ENCODE measurements at regions not wholly inside any gene's neighbourhood (a gene's known extent, or its start where the extent isn't known, plus 50 kb on each side); places are given as distances from the start of the nearest gene placed in this dataset.

DNA sequence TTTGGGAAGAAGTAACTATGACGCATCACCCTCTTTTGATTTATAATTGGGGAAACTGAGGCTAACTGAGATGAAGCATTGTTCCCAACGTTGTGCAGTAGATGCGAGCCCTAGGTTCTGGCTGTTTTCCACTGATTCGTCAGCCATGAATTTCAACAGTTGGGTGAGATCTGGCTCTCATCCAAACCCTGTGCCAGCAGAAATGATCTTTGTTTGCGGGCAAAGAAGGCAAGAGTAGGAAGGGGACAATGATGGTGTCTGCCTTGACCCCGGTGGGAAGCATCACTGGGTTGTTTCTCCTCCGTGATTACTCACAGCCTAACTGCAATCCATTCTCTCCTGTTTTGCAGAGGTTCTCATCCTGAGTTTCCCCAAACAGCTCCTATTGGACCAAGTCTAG, 142.3 kb downstream of the MIS18A start:
- H3K27ac ChIP-seq, result no peak overlapping the region
- no peak overlapping the region for H3K9ac ChIP-seq (ENCODE audit: insufficient read length)
- no peaks in the 10 kb centered on the region for H3K9me3 ChIP-seq (ENCODE audit: low read depth, low read length)
- DNase-seq (ENCODE audit: low read depth, low spot score), result no peak
- TF ChIP-seq FOXP2 (optimal IDR thresholded peaks at IDR 0.05; ENCODE audit: control extremely low read depth, extremely low read length, insufficient read depth) (no peak), EZH2 (IDR thresholded peaks at IDR 0.05) (no peak), POLR2AphosphoS5 (IDR thresholded peaks at IDR 0.05; ENCODE audit: borderline replicate concordance, low read depth, low read length) (no peak)
- no peak overlapping the region for H3K4me3 ChIP-seq
- H3K36me3 ChIP-seq (ENCODE audit: insufficient read depth, low read length), result no peaks in the 10 kb centered on the region

DNA sequence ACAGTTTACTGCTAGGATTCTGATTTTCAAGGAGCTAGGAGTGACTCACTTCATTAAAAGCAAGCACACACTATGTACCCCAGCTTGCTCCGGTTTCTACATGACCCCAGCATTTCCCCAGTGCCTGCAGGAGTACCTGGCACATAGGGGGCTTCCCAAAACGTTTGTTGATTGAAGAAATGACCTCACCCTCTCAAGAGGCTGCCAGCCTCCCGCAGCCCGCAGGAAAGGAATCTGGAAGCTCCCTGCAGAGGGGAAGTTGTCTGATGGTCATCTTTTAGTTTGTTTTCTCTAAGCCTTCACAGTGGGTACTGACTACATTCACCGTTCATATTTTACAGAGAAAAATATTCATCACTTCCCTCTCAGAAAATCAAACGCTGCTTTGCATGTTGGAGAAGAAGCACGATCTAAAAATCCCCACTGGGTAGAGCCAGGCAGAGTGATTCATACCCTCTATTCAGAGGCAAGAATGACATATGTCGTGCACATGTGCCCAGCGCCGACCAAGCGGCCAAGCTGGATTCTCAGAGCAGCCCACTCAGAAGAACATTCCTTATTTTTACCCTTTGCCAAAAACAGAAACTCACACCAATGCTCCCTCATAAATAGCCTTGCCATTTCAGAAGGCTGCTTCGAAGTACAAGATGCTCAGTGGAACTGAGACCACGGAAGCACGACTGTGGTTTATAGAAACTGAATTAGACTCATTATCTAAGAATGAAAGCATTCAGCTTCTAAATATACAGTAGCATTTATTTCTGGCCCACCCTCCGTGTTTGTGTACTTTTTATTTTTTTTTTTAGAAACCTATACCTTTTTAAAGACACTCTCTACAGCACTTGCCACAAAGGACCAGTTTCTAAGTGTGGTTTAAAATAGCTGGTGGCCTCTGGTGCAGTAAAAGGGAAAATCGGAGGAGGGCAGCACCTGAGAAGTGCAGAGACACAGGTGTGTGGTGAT, 143.2 kb downstream of the MIS18A start:
- no peak overlapping the region for H3K4me3 ChIP-seq
- H3K9ac ChIP-seq (ENCODE audit: insufficient read length), result no peak overlapping the region
- DNase-seq (ENCODE audit: low read depth, low spot score), result no peak

DNA sequence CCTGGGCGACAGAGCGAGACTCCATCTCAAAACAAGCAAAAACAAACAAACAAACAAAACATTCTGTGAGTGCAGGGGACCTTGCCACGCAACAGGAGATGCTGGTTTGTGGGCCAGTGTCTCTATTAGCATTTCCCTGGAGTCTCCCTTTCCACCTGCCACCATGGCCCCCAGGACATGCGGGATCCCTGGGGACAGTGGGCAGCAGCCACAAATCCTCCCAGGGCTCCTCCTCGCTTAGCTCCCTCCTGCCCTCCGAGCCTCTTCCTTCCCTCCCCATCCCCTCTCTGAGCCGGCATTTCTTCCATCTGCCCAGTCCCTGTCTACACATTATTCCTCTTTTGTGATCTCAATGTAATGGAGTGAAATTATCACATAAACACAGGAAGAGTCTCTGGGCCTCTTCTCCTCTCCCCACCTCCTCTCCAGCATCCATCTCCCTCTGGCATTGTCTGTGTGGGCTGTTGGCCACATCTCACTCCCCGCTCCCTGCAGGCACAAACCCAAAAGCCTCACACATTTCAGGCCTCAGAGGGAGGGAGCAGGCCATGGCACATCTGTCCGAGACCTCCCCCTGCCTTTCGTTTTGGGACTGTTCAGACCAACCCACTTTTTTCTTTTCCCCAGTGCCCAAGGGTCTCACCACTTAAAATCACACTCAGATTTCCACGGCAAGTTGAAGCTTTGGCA, 144.3 kb downstream of the MIS18A start:
- no peaks in the 10 kb centered on the region for H3K36me3 ChIP-seq (ENCODE audit: insufficient read depth, low read length)
- H3K27ac ChIP-seq, result no peak overlapping the region
- no peaks in the 10 kb centered on the region for H3K9me3 ChIP-seq (ENCODE audit: low read depth, low read length)
- H3K9ac ChIP-seq (ENCODE audit: insufficient read length), result no peak overlapping the region
- no peak for DNase-seq (ENCODE audit: low read depth, low spot score)
- H3K4me3 ChIP-seq, result no peak overlapping the region
- TF ChIP-seq POLR2AphosphoS5 (IDR thresholded peaks at IDR 0.05; ENCODE audit: borderline replicate concordance, low read depth, low read length), result no peak

More for the DNA sequence above, 143.2 kb downstream of the MIS18A start:
- Histone ChIP-seq H3K9me3 (ENCODE audit: low read depth, low read length) (no peaks in the 10 kb centered on the region), H3K36me3 (ENCODE audit: insufficient read depth, low read length) (no peaks in the 10 kb centered on the region), H3K27ac (no peak overlapping the region)
- TF ChIP-seq FOXP2 (optimal IDR thresholded peaks at IDR 0.05; ENCODE audit: control extremely low read depth, extremely low read length, insufficient read depth) (no peak), EZH2 (IDR thresholded peaks at IDR 0.05) (no peak), POLR2AphosphoS5 (IDR thresholded peaks at IDR 0.05; ENCODE audit: borderline replicate concordance, low read depth, low read length) (no peak)

DNA sequence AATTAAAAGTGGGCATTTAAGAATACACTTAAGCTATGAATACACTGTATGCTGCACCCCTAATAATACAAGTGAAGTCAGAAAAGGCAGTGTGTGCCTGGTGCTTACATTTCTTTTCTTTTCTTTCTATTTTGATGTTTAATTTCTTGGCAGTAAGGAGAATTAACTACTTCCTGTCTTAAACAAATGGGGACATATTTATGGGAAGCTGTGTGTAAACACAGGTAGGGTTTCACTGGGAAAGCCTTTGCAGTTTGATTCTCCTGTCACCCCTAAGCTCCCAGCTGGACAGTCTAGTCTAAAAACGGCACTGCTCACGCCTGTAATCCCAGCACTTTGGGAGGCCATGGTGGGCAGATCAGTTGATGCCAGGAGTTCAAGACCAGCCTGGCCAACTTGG, 146.0 kb downstream of the MIS18A start:
- H3K36me3 ChIP-seq (ENCODE audit: insufficient read depth, low read length), result no peaks in the 10 kb centered on the region
- H3K4me3 ChIP-seq, result no peak overlapping the region
- H3K9me3 ChIP-seq (ENCODE audit: low read depth, low read length), result no peaks in the 10 kb centered on the region
- H3K9ac ChIP-seq (ENCODE audit: insufficient read length), result no peak overlapping the region
- no peak for DNase-seq (ENCODE audit: low read depth, low spot score)
- no peak overlapping the region for H3K27ac ChIP-seq
- TF ChIP-seq FOXP2 (optimal IDR thresholded peaks at IDR 0.05; ENCODE audit: control extremely low read depth, extremely low read length, insufficient read depth), result no peak
- no peak for TF ChIP-seq EZH2 (IDR thresholded peaks at IDR 0.05)
- TF ChIP-seq POLR2AphosphoS5 (IDR thresholded peaks at IDR 0.05; ENCODE audit: borderline replicate concordance, low read depth, low read length), result no peak

DNA sequence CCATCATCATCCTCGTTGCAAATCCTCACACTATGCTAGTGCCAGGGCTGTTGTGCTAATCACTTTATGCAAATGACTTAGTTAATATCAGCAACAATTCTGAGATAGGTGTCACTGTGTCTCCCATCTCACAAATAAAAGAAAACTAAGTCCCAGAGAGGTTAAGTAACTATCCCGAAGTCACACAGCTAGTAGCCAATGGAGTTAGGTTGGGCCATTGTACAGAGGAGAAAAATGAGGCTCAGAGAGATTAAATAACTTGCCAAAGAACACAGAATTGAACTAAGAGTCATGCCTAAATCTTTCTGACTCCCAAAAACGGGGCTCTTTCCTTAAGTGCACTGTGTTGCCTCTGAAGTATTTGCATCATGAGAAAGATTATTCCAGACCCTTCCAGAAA, 146.4 kb downstream of the MIS18A start:
- H3K27ac ChIP-seq, result no peak overlapping the region

DNA sequence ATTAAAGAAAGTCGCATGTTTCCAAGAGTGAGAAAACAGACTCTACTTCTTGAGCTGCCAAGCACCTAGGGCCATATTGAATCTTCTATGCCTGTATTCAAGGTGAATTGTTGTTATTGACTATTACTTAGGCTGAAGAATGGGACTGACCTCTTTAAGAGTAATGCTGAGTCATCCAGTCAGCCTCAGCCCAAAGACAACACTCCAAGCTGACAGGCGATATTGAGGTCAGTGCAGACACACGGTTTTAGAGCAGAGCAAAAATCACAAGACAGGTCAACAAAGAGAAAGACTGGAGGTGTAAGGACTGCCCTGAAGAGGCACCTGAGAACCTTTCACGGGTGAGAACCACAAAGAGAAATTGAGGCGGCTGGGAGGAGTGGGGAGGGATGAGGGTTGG, 146.9 kb downstream of the MIS18A start:
- TF ChIP-seq EZH2 (IDR thresholded peaks at IDR 0.05) (no peak), FOXP2 (optimal IDR thresholded peaks at IDR 0.05; ENCODE audit: control extremely low read depth, extremely low read length, insufficient read depth) (no peak), POLR2AphosphoS5 (IDR thresholded peaks at IDR 0.05; ENCODE audit: borderline replicate concordance, low read depth, low read length) (no peak)
- DNase-seq (ENCODE audit: low read depth, low spot score), result no peak
- no peak overlapping the region for H3K27ac ChIP-seq

More for the DNA sequence above, 146.4 kb downstream of the MIS18A start:
- Histone ChIP-seq H3K9me3 (ENCODE audit: low read depth, low read length) (no peaks in the 10 kb centered on the region), H3K36me3 (ENCODE audit: insufficient read depth, low read length) (no peaks in the 10 kb centered on the region), H3K4me3 (no peak overlapping the region), H3K9ac (ENCODE audit: insufficient read length) (no peak overlapping the region)
- no peak for TF ChIP-seq POLR2AphosphoS5 (IDR thresholded peaks at IDR 0.05; ENCODE audit: borderline replicate concordance, low read depth, low read length)
- TF ChIP-seq EZH2 (IDR thresholded peaks at IDR 0.05), result no peak
- no peak for TF ChIP-seq FOXP2 (optimal IDR thresholded peaks at IDR 0.05; ENCODE audit: control extremely low read depth, extremely low read length, insufficient read depth)
- DNase-seq (ENCODE audit: low read depth, low spot score), result no peak

DNA sequence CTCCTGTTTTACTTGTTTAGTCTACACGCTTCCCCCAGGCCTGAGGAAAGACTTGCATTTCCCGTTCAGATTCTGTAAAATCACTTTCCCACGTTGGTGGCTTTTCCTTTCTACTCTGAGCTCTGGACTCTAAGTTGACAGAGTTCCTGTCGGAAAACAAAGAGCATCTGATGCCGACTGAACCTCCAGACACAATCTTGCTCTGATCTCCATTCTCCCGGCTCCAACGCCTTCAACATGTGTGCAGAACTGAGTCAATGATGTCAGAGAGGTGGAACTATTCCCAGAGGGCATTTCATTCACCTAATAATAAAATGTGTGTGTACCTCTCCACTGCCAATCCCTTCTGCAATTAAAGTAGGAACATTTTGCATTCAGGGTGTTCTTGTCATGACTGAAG, 147.7 kb downstream of the MIS18A start:
- no peak for DNase-seq (ENCODE audit: low read depth, low spot score)
- TF ChIP-seq EZH2 (IDR thresholded peaks at IDR 0.05) (no peak), POLR2AphosphoS5 (IDR thresholded peaks at IDR 0.05; ENCODE audit: borderline replicate concordance, low read depth, low read length) (no peak), FOXP2 (optimal IDR thresholded peaks at IDR 0.05; ENCODE audit: control extremely low read depth, extremely low read length, insufficient read depth) (no peak)
- Histone ChIP-seq H3K9ac (ENCODE audit: insufficient read length) (no peak overlapping the region), H3K27ac (no peak overlapping the region), H3K4me3 (no peak overlapping the region), H3K9me3 (ENCODE audit: low read depth, low read length) (no peaks in the 10 kb centered on the region), H3K36me3 (ENCODE audit: insufficient read depth, low read length) (no peaks in the 10 kb centered on the region)

More for the DNA sequence above, 146.9 kb downstream of the MIS18A start:
- Histone ChIP-seq H3K36me3 (ENCODE audit: insufficient read depth, low read length) (no peaks in the 10 kb centered on the region), H3K9me3 (ENCODE audit: low read depth, low read length) (no peaks in the 10 kb centered on the region), H3K4me3 (no peak overlapping the region), H3K9ac (ENCODE audit: insufficient read length) (no peak overlapping the region)

DNA sequence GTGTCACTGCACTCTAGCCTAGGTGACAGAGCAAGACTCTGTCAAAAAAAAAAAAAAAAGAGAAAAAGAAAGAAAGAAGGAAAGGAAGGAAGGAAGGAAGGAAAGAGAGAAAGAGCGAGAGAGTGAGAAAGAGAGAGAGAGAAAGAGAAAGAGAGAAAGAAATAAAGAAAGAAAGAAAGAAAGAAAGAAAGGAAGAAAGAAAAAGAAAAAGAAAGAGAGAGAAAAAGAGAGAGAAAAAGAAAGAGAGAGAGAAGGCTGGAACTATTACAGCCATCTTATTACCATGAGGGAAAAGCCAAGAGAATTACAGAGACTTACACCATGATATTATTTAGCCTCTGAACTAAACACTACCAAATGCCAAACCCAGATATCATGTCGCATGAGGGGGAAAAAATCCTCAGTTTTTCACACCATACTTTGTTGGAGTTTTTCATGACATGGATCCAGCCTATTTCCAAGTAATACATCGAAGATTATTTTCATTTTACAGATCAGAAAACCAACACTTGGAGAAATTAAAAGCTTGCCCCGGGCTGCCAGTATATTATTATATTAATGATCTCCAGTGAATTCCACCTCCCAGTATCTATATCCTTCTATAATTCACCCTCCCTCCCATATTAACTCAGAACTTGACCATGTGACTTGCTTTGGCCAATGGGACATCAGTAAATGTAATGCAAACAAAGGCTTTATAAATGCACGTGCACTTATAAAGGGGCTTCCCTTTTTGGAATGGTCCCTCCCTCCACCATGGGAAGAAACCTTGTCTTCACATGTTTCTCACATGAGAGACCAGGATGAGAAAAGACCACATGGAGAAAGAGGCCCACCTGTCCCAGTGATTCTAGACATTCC, 148.6 kb downstream of the MIS18A start:
- no peak overlapping the region for H3K4me3 ChIP-seq
- no peaks in the 10 kb centered on the region for H3K9me3 ChIP-seq (ENCODE audit: low read depth, low read length)
- no peaks in the 10 kb centered on the region for H3K36me3 ChIP-seq (ENCODE audit: insufficient read depth, low read length)
- TF ChIP-seq POLR2AphosphoS5 (IDR thresholded peaks at IDR 0.05; ENCODE audit: borderline replicate concordance, low read depth, low read length), result no peak
- TF ChIP-seq FOXP2 (optimal IDR thresholded peaks at IDR 0.05; ENCODE audit: control extremely low read depth, extremely low read length, insufficient read depth), result no peak
- TF ChIP-seq EZH2 (IDR thresholded peaks at IDR 0.05), result no peak
- DNase-seq (ENCODE audit: low read depth, low spot score), result no peak
- H3K9ac ChIP-seq (ENCODE audit: insufficient read length), result no peak overlapping the region
- H3K27ac ChIP-seq, result no peak overlapping the region

Data from SK-N-MC (cell line).